ENCODE measurements at regions not wholly inside any gene's neighbourhood (a gene's known extent, or its start where the extent isn't known, plus 50 kb on each side); places are given as distances from the start of the nearest gene placed in this dataset.

DNA sequence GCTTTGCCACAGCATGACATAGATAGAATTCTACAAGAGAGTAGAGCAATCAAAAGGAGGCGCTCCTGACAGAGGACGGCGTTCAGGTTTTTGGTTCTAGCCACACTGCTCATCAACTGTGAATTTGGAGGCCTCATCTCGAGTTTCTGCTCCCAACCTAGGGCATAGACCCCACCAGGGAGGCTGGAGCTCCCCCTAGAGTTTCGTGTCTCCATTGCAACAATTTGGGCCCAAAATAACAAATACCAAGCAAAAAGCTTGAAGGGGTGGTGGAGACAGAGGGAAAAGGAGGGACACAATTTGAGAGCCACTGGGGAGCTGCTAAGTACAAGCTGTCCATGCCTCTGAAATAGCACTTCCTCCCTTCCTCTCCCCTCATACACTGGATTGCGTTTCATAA lies 297.0 kb downstream of the GPATCH2 start:
- H3K27me3 Mint-ChIP-seq (ENCODE audit: unreplicated experiment) = peaks cover 2% of the 10 kb centered on the region
- peak; percentile 65 for TF ChIP-seq CTCF (IDR thresholded peaks at IDR 0.05; ENCODE audit: partially characterized antibody, unreplicated experiment)
- peak; percentile 57 for DNase-seq
- H3K4me1 Mint-ChIP-seq (ENCODE audit: low read depth, unreplicated experiment) = no peaks in the 10 kb centered on the region
- H3K27ac Mint-ChIP-seq (ENCODE audit: unreplicated experiment) = no peak overlapping the region
- H3K36me3 Mint-ChIP-seq (ENCODE audit: unreplicated experiment) = peaks cover 6% of the 10 kb centered on the region
- no peak overlapping the region for H3K4me3 Mint-ChIP-seq (ENCODE audit: unreplicated experiment)
- H3K9me3 Mint-ChIP-seq (ENCODE audit: unreplicated experiment) = no peaks in the 10 kb centered on the region

GRCh38 chr1:217332431-217333065 lies 298.3 kb downstream of the GPATCH2 start:
- Mint-ChIP-seq H3K4me1 (ENCODE audit: low read depth, unreplicated experiment) (no peaks in the 10 kb centered on the region), H3K27me3 (ENCODE audit: unreplicated experiment) (peaks cover 2% of the 10 kb centered on the region), H3K27ac (ENCODE audit: unreplicated experiment) (no peak overlapping the region), H3K9me3 (ENCODE audit: unreplicated experiment) (no peaks in the 10 kb centered on the region), H3K4me3 (ENCODE audit: unreplicated experiment) (no peak overlapping the region), H3K36me3 (ENCODE audit: unreplicated experiment) (peaks cover 6% of the 10 kb centered on the region)
- no peak for TF ChIP-seq CTCF (IDR thresholded peaks at IDR 0.05; ENCODE audit: partially characterized antibody, unreplicated experiment)
- no peak for DNase-seq

- Mint-ChIP-seq H3K36me3 (ENCODE audit: unreplicated experiment) (peaks cover 6% of the 10 kb centered on the region), H3K9me3 (ENCODE audit: unreplicated experiment) (no peaks in the 10 kb centered on the region), H3K4me3 (ENCODE audit: unreplicated experiment) (no peak overlapping the region), H3K27me3 (ENCODE audit: unreplicated experiment) (peaks cover 2% of the 10 kb centered on the region), H3K27ac (ENCODE audit: unreplicated experiment) (no peak overlapping the region), H3K4me1 (ENCODE audit: low read depth, unreplicated experiment) (no peaks in the 10 kb centered on the region)
- no peak for DNase-seq
- TF ChIP-seq CTCF (IDR thresholded peaks at IDR 0.05; ENCODE audit: partially characterized antibody, unreplicated experiment) = no peak
Observed at GRCh38 chr1:217331698-217332097, 299.2 kb downstream of the GPATCH2 start.

GRCh38 chr1:217327901-217328300 lies 303.0 kb downstream of the GPATCH2 start:
- no peaks in the 10 kb centered on the region for H3K9me3 Mint-ChIP-seq (ENCODE audit: unreplicated experiment)
- H3K36me3 Mint-ChIP-seq (ENCODE audit: unreplicated experiment) = peaks cover 6% of the 10 kb centered on the region
- no peak for DNase-seq
- peaks cover under 1% of the 10 kb centered on the region for H3K27me3 Mint-ChIP-seq (ENCODE audit: unreplicated experiment)
- H3K4me1 Mint-ChIP-seq (ENCODE audit: low read depth, unreplicated experiment) = no peaks in the 10 kb centered on the region
- H3K4me3 Mint-ChIP-seq (ENCODE audit: unreplicated experiment) = no peak overlapping the region
- no peak overlapping the region for H3K27ac Mint-ChIP-seq (ENCODE audit: unreplicated experiment)
- no peak for TF ChIP-seq CTCF (IDR thresholded peaks at IDR 0.05; ENCODE audit: partially characterized antibody, unreplicated experiment)

DNA sequence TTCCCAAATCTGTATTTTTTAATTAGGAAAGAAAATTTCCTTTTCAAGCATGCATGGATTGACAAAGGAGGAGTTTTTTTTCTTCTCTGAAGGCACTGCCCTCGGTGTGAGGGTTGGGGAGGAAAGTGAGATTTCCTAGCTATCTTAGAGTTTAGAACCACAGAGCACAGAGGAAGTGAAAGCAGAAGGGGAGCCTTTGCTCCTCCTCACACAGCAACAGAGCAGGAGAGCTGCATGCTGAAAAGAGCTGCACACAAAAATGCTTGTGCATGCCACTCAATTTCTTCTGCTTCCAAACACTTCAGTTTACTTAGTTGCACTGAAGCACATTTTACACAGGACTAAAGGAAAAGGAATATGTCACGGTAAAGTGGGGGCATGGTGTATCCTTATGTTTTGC lies 308.1 kb downstream of the GPATCH2 start:
- Mint-ChIP-seq H3K4me3 (ENCODE audit: unreplicated experiment) (no peak overlapping the region), H3K27ac (ENCODE audit: unreplicated experiment) (no peak overlapping the region), H3K27me3 (ENCODE audit: unreplicated experiment) (no peaks in the 10 kb centered on the region), H3K9me3 (ENCODE audit: unreplicated experiment) (no peaks in the 10 kb centered on the region), H3K4me1 (ENCODE audit: low read depth, unreplicated experiment) (no peaks in the 10 kb centered on the region), H3K36me3 (ENCODE audit: unreplicated experiment) (no peaks in the 10 kb centered on the region)
- no peak for DNase-seq
- TF ChIP-seq CTCF (IDR thresholded peaks at IDR 0.05; ENCODE audit: partially characterized antibody, unreplicated experiment) = no peak

Data from glutamatergic neuron (in vitro differentiated cells).